MCF 10A (cell line): ENCODE measurements at regions not wholly inside any gene's neighbourhood (a gene's known extent, or its start where the extent isn't known, plus 50 kb on each side); places are given as distances from the start of the nearest gene placed in this dataset.

Source experiments
- BruUV-seq: library from RNA; stranded (reverse); fragments of 400-500 nt; replicated peaks from 2 replicates; lab custom pipeline; 2021; lab: Mats Ljungman, UMichigan
- CTCF ChIA-PET: fragments of 300-600 bp; sonication (Branson Sonifier 250); formaldehyde crosslinking; extraction: SDS; loops from one replicate; lab custom pipeline; 2021; ENCODE audit warnings: antibody characterized with exemption, inconsistent platforms; lab: Yijun Ruan, JAX
- POLR2A ChIA-PET: fragments of 300-600, 350-650 bp; sonication (Branson Sonifier 250); formaldehyde crosslinking; extraction: SDS; loops from one replicate; lab custom pipeline; 2020; ENCODE audit warnings: antibody characterized with exemption, inconsistent platforms; lab: Yijun Ruan, JAX
- DNase-seq: peaks from one replicate; pipeline ENCODE4 v3.0.0-alpha.2; 2018; ENCODE audit not compliant: unreplicated experiment
- H3K27ac Mint-ChIP-seq: one replicate; pipeline ENCODE4 v1.8.0; 2022; ENCODE audit warnings: mild to moderate bottlenecking, low read depth, mixed read lengths; ENCODE audit not compliant: unreplicated experiment
- H3K27me3 Mint-ChIP-seq: one replicate; pipeline ENCODE4 v1.8.0; 2022; ENCODE audit warnings: mixed read lengths; ENCODE audit not compliant: insufficient read depth, unreplicated experiment
- H3K36me3 Mint-ChIP-seq: one replicate; pipeline ENCODE4 v1.8.0; 2022; ENCODE audit warnings: mild to moderate bottlenecking, moderate library complexity, mixed read lengths; ENCODE audit not compliant: insufficient read depth, unreplicated experiment
- H3K4me1 Mint-ChIP-seq: one replicate; pipeline ENCODE4 v1.8.0; 2022; ENCODE audit warnings: mixed read lengths; ENCODE audit not compliant: insufficient read depth, unreplicated experiment
- H3K4me3 Mint-ChIP-seq: one replicate; pipeline ENCODE4 v1.8.0; 2022; ENCODE audit warnings: mild to moderate bottlenecking, moderate library complexity, mixed read lengths; ENCODE audit not compliant: unreplicated experiment
- H3K9me3 Mint-ChIP-seq: one replicate; pipeline ENCODE4 v1.8.0; 2022; ENCODE audit warnings: mixed read lengths; ENCODE audit not compliant: unreplicated experiment
- intact Hi-C: fragments of 100-400 bp; cut with micrococcal nuclease; formaldehyde crosslinking; loops from 2 replicates; pipeline ENCODE4 v1.14.1; 2022
- TF ChIP-seq, protein P1 (sequence below): fragments of 200-600 bp; IDR thresholded peaks from one replicate; pipeline ENCODE4 v1.8.0; 2022; ENCODE audit warnings: antibody characterized with exemption, mild to moderate bottlenecking; ENCODE audit not compliant: unreplicated experiment

DNA sequence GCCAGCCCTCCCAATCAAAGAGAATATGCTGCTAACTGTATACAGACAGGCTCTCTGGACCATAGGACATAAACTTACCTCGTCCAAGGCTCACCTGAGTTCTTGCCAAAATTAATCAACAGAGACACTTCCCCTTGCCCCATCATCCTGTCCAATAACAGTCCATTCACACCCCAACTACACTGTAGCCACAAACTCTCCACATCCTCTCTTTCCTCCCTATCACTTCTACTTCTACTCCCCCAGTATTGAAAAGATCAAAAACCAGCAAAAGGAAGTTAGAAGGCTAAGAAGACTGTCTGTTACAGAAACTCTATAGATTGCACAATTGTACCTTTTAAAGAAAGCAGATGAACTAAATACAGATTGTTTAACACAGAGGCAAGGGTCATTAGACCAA lies 133.5 kb upstream of the STT3B start:
- DNase-seq: no peak
- Mint-ChIP-seq H3K4me1 (no peaks in the 10 kb centered on the region), H3K27me3 (peaks cover 30% of the 10 kb centered on the region), H3K9me3 (peaks cover 12% of the 10 kb centered on the region), H3K36me3 (peaks cover 6% of the 10 kb centered on the region), H3K4me3 (no peak overlapping the region), H3K27ac (no peak overlapping the region)
- BruUV-seq: no TSS peak
- TF ChIP-seq, protein P1, sequence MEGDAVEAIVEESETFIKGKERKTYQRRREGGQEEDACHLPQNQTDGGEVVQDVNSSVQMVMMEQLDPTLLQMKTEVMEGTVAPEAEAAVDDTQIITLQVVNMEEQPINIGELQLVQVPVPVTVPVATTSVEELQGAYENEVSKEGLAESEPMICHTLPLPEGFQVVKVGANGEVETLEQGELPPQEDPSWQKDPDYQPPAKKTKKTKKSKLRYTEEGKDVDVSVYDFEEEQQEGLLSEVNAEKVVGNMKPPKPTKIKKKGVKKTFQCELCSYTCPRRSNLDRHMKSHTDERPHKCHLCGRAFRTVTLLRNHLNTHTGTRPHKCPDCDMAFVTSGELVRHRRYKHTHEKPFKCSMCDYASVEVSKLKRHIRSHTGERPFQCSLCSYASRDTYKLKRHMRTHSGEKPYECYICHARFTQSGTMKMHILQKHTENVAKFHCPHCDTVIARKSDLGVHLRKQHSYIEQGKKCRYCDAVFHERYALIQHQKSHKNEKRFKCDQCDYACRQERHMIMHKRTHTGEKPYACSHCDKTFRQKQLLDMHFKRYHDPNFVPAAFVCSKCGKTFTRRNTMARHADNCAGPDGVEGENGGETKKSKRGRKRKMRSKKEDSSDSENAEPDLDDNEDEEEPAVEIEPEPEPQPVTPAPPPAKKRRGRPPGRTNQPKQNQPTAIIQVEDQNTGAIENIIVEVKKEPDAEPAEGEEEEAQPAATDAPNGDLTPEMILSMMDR: no peak
- CTCF ChIA-PET: interaction anchor here (0.9 kb wide), 1 partner anchor 35 kb away, joined by 3 read pairs; no protein-coding TSS in a partner anchor
- POLR2A ChIA-PET: interaction anchor here (0.6 kb wide), 1 partner anchor 52 kb away, joined by 3 read pairs; no protein-coding TSS in a partner anchor
- intact Hi-C loops: no loop called here

DNA sequence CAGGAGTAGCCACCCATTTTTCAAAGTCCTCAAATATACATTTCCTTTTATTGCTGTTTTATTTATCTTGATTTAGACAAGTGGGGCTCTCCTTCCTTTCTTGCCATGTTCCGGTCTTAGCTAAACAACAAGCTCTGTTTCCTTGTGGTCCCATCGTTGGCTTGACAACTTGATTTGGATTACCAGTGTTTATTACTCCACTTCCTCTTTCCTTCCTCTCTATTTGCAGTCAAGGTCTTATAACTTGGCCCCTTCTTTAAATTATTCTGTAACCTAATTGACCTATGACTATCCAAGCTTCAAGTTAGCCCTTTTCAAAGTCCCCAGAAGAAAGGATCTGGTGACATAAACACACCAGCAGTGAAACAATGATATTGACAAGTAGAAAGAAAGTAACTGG lies 130.6 kb upstream of the STT3B start:
- intact Hi-C loops: no loop called here
- peaks cover 12% of the 10 kb centered on the region for H3K9me3 Mint-ChIP-seq
- ChIA-PET POLR2A (interaction anchor here (0.7 kb wide), 2 partner anchors 132 to 1303 kb away, joined by 3 read pairs; no protein-coding TSS in a partner anchor), CTCF (no interaction called here)
- H3K36me3 Mint-ChIP-seq: peaks cover 6% of the 10 kb centered on the region
- no peak overlapping the region for H3K4me3 Mint-ChIP-seq
- H3K27me3 Mint-ChIP-seq: peaks cover 30% of the 10 kb centered on the region
- TF ChIP-seq, protein P1: no peak
- no peak overlapping the region for H3K27ac Mint-ChIP-seq
- DNase-seq: no peak
- H3K4me1 Mint-ChIP-seq: no peaks in the 10 kb centered on the region
- no TSS peak for BruUV-seq

DNA sequence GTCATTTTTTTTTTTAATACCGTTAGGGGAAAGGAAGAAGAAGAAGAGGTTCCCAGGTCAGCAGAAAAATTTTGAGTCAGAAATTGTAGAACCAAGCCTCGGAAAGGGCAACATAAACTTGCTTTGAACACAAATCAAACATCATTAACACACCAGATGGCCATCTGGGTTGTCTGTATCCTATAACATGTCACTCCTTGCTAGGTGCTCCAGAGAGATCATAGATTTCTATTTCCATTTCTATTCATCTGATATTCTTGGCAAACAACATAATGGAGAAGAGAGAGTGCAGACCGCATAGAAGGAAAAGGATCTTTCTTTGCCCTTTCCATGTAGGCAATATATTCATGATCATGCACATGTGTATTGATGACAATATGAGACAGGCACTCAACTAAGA lies 129.5 kb upstream of the STT3B start:
- CTCF ChIA-PET: no interaction called here
- intact Hi-C loops: no loop called here
- Mint-ChIP-seq H3K27ac (no peak overlapping the region), H3K27me3 (peaks cover 30% of the 10 kb centered on the region), H3K4me3 (no peak overlapping the region), H3K36me3 (peaks cover 6% of the 10 kb centered on the region), H3K4me1 (no peaks in the 10 kb centered on the region), H3K9me3 (peaks cover 12% of the 10 kb centered on the region)
- DNase-seq: no peak
- TF ChIP-seq, protein P1: no peak
- BruUV-seq: no TSS peak
- POLR2A ChIA-PET: no interaction called here

DNA sequence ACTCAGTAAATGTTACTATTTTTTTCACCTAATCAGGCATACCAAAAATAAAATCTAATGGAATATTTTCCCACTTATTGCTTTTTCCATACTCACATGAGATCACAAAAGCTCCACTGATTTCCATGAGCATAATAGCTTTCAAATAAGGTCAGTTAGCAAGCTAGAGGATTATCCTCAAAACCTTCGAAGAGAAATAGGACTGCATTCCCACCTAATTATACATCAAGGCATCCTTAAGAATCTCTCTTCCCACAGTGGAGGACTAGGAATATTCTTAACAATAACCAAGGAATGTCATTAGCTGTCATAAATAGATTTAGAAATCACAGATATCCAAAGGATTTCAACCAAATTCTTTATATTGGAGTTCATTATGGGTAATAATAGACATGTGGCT lies 127.9 kb upstream of the STT3B start:
- Mint-ChIP-seq H3K4me3 (no peak overlapping the region), H3K36me3 (peaks cover 6% of the 10 kb centered on the region), H3K27ac (no peak overlapping the region), H3K4me1 (no peaks in the 10 kb centered on the region), H3K9me3 (peaks cover 12% of the 10 kb centered on the region), H3K27me3 (peaks cover 20% of the 10 kb centered on the region)
- CTCF ChIA-PET: interaction anchor here (0.6 kb wide), 1 partner anchor 246 kb away, joined by 3 read pairs; no protein-coding TSS in a partner anchor
- BruUV-seq: no TSS peak
- DNase-seq: no peak
- POLR2A ChIA-PET: interaction anchor here (1.0 kb wide), 1 partner anchor 9 kb away, joined by 4 read pairs; no protein-coding TSS in a partner anchor
- TF ChIP-seq, protein P1: no peak
- intact Hi-C loops: no loop called here
